ENCODE measurements at regions not wholly inside any gene's neighbourhood (a gene's known extent, or its start where the extent isn't known, plus 50 kb on each side); places are given as distances from the start of the nearest gene placed in this dataset.
"Not testable (repeated sequence)": the region's sequence is repeated elsewhere in the genome, so short reads cannot be mapped to it uniquely, and the experiment has no call there.

- Mint-ChIP-seq H3K36me3 (ENCODE audit: insufficient read depth) (peaks cover 2% of the 10 kb centered on the region), H3K4me1 (ENCODE audit: low read depth) (no peaks in the 10 kb centered on the region), H3K9me3 (peaks cover 23% of the 10 kb centered on the region), H3K27me3 (ENCODE audit: low read depth) (peaks cover 4% of the 10 kb centered on the region), H3K4me3 (no peak overlapping the region)
- no peak for ATAC-seq
- no peak for DNase-seq
Measured at GRCh38 chr5:179400020-179400419, 54.8 kb upstream of the ADAMTS2 start.

- H3K36me3 Mint-ChIP-seq (ENCODE audit: insufficient read depth); ATAC-seq; H3K4me1 Mint-ChIP-seq (ENCODE audit: low read depth); H3K27me3 Mint-ChIP-seq (ENCODE audit: low read depth); DNase-seq; H3K4me3 Mint-ChIP-seq: not testable (repeated sequence)
- H3K9me3 Mint-ChIP-seq = peaks cover 23% of the 10 kb centered on the region
Measured at GRCh38 chr5:179399327-179399726, 54.1 kb upstream of the ADAMTS2 start.

GRCh38 chr5:179397516-179397915 lies 52.3 kb upstream of the ADAMTS2 start:
- H3K4me1 Mint-ChIP-seq (ENCODE audit: low read depth) = no peaks in the 10 kb centered on the region
- no peak for ATAC-seq
- peaks cover 2% of the 10 kb centered on the region for H3K36me3 Mint-ChIP-seq (ENCODE audit: insufficient read depth)
- no peak for DNase-seq
- H3K4me3 Mint-ChIP-seq = no peak overlapping the region
- peaks cover 32% of the 10 kb centered on the region for H3K9me3 Mint-ChIP-seq
- peaks cover 6% of the 10 kb centered on the region for H3K27me3 Mint-ChIP-seq (ENCODE audit: low read depth)
